ENCODE measurements at regions not wholly inside any gene's neighbourhood (a gene's known extent, or its start where the extent isn't known, plus 50 kb on each side); places are given as distances from the start of the nearest gene placed in this dataset.
"Not testable (repeated sequence)": the region's sequence is repeated elsewhere in the genome, so short reads cannot be mapped to it uniquely, and the experiment has no call there.

DNA sequence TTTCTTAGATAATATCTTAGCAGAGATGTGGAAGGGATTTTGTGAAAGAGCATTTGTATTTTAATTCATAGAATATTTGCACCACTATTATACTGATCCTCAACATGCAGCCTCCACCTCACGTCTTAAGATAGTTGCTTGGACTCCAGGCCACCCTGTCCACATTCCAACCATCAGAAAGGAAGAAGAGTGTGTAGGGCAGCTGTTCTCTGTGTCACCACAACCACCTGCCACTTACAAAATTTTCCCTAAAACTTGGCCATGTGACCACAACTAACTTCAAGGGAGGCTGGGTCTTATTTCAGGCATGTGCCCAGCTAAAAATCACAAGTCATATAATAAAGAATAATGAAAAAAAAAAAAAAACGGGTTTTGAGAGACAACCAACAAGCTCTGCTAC is 528.1 kb downstream of the RAB28 start:
- no peak for DNase-seq (ENCODE audit: extremely low read depth in 1 of 2, low read depth in 1 of 2)

DNA sequence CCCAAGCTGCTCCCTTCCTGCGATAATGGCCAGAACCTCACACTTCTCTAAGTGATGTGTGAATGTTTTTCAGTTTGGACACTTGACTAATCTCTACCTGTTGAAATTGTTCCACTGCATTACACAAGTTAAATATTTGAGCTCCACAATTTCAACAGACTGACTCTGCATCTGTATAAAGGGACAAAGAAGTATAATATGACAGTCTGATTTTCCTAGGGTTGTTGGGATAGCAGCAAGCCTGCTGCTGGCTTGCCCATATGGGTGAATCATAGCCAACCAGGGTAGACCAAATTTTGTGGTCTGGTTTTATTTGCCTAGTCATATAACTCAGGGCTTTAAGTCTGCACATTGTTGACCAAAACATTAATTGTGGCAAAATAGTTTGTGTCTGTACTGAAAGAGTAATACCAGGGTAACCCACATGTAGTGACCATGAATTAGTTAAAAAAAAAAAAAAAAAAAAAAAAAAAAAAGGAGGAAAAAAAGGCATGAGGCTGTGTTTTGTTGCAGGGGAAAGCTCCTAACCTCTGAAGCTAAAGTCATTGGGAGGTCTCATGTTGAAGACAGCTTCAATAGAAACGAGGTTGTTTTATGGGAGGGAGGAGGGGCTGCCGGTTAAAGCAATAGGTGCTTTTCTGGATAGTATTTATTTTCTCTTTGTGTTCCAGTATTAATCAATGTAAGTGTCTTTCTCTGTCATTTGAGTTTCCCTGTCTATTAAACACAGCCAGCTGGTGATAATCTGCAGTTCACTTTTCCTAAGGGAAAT is 534.2 kb downstream of the RAB28 start:
- DNase-seq (ENCODE audit: extremely low read depth in 1 of 2, low read depth in 1 of 2), result no peak

DNA sequence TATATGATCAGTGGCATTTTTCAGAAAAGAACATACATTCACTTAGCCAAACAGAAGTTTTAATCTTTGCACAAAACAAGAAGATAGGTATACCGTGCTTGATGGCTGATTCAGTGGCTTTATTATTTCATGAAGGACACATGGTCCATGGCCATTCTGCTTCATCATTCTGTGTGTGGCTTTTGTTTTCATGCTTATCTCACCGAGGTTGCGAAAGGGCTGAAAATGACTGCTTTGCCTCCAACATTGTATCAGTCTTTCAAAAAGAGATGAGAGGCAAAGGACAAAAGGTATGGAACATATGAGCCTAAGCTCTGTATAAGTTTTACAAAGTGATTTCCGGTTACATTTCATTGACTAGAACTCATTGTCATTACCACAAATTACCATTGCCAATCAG is 541.1 kb downstream of the RAB28 start:
- no peak for DNase-seq (ENCODE audit: extremely low read depth in 1 of 2, low read depth in 1 of 2)

DNA sequence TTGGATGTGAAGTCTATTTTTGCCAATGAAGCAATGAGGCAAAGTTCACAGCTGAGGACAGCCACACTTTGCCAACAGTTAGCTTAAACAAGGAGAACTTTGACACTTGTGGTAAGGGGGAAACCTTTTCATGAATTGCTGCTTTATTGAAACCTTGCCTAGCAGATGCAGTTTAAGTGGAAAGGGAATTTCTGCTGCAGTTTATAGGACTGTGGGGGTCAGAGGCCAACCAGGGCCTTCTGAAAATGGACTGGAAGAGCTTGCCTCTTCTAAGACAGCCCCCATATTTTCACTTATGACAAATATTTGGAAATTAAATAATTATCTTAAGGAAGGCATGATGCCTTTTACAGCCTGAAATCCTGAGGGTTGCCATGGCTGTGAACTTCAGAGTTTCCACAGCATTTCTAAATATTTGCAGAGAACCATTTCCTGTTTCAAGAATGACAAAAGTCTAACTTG is 550.3 kb downstream of the RAB28 start:
- no peak for DNase-seq (ENCODE audit: extremely low read depth in 1 of 2, low read depth in 1 of 2)

DNA sequence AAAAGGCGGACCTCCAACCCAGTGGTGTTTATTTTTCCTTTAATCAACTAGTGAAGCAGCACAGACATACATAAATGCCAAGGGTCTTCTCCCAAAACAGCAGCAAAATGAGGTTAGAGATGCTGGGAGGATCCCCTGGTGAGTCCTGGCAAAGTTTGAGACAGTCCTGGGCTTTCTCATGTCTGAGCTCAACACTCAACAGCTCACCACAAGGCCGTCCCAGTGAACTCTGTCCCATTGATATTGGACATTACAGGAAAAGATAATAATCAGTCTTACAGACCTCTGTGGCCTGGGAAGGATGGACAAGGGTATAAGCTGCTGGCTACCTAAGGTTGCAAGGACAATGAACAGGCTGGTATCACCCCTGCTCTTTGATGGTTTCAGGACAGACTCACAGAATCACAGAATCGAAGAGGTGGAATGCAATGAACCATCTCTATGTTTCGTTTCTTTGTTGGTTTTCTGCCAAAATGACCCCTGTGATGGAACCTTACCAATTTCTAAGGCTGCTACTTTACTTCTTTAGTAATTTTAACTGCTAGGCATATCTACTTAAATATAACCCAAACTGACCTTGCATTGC is 551.8 kb downstream of the RAB28 start:
- DNase-seq (ENCODE audit: extremely low read depth in 1 of 2, low read depth in 1 of 2), result no peak

DNA sequence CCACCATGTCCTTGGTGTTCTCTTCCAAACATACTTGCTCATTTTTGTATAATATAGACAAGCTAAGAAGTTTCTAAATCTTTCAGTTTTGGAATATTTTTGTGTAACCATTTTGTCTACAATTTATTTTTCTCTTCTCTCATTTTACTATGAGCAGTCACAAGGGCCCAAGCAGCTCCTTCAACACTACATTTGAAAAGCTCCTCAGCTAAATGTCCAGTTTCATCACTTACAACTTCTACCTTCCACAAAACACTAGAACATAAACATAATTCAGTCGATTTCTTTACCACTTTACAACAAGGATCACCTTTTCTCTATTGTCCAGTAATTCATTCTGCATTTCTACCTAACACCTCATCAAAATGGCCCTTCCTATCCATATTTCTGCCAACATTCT is 554.4 kb downstream of the RAB28 start:
- no peak for DNase-seq (ENCODE audit: extremely low read depth in 1 of 2, low read depth in 1 of 2)

DNA sequence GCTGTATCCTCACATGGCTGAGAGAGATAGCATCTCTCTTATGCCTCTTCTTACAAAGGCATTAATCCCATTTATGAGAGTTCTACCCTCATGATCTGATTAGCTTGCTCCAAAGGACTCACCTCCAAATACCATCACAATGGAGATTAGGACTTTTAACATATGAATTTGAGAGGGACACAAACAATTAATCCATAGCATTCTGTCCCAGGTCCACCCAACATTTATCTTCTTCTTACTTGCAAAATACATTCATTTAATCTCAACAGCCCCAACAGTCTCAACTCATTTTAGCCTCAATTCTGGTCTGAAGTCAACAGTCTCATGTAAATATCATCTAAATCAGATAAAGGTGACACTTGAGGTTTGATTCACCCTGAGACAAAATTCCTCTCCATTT is 555.4 kb downstream of the RAB28 start:
- DNase-seq (ENCODE audit: extremely low read depth in 1 of 2, low read depth in 1 of 2), result no peak

DNA sequence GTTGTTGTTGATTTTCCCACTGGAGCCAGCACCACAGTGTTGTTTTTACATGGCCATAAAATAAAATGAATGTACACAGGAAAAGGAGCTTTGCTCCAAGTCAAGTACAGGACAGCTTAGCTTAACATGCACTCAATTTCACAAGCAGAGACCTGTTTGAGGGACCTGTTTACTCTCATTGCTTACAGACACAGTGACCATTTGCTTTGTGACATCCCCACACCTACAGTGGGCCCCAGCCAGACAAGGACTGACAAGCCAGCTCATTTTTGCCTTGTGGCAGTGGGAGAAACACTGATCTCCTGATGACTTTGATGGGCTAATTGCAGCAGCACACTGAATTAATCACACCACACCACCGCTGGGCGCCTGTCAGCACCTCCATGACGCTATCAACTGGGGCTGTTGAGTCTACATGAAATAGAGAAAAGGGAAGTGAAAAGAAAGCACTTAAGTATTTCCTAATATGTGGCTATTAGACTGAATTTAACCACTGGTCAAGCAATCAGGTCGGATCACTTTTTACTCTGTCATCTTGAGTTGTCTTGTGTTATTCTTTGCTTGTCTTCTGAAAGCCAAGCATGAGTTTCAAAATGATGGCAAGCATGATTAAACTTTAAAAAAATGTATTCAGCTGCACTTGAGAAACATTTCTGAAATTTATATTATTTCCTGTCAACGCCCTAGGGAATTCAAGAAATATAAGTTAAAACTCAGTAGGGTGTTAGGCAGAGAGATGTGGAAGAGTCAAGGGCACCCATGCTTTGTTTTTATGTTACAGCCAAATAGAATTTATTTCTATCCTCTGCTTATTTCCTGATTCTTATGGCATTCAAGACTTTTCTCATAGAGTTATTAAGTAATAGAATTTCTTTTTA is 557.7 kb downstream of the RAB28 start:
- no peak for DNase-seq (ENCODE audit: extremely low read depth in 1 of 2, low read depth in 1 of 2)

DNA sequence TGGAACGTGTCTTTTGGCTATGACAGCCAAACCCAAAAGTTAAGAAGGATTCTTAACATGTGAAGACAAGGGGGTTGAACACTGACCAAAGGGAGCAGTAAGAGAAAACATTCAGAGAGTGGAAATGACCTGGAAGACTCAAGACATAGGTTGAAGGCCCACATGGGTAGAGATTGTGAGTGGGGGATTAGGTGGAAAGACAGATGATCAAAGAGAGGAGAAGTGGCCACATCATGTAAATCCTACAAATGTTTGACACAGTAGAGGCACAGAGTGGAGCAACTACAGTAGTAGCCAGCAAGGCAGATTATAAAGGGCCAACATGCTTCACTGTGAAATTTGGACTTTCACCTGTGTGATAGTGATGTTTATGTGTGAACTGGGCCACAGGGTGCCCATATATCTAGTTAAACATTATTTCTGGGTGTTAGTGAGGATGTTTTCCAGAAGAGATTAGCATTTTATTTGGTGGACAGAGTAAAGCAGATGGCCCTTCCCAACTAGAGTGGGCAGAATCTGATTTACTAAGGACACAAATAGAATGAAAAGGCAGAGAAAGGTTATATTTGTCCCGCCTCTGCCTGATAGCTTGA is 559.3 kb downstream of the RAB28 start:
- DNase-seq (ENCODE audit: extremely low read depth in 1 of 2, low read depth in 1 of 2), result no peak

DNA sequence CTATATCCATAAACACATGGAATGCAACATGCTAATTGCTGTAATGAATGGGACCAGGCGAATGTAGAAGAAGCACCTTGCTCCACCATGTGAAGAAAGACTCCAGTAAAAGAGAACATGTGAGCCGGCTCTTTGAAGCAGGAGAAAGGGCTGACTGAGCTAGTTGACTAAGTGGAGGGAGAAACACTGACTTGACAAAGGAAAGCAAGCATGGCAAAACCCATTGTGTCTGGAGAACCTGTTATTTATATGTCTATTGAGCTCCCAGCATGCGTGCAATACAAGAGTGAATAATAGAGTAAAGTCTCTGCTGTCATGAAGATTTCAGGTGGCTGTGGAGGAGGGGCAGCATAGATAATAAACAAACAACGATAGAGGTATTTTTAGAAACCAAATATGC is 559.9 kb downstream of the RAB28 start:
- no peak for DNase-seq (ENCODE audit: extremely low read depth in 1 of 2, low read depth in 1 of 2)

DNA sequence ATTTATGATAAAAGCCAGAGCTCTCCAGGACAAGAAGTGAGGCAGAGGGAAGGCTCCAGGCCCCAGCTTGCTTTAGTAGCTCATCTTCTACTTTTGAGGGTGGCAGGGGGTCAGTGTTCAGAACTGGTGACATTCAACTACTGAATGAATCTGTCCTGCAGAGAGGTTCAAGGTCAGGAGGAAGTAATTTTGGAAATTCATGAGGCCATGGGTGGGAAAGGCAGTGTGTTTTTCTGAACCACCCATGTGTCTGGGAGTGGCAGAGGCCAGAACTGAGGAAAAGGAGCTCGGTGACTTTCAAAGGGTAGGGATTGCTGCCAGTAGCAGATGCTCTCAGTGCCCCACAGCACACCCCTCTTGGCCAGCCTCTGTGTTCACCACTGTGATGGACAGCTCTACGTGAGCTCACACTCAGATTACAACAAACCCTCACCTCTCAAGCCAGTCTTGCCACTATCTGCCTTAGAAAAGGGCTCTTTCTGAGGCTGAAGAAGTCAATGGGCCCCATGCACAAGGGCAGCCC is 571.2 kb downstream of the RAB28 start:
- DNase-seq (ENCODE audit: extremely low read depth in 1 of 2, low read depth in 1 of 2), result no peak

DNA sequence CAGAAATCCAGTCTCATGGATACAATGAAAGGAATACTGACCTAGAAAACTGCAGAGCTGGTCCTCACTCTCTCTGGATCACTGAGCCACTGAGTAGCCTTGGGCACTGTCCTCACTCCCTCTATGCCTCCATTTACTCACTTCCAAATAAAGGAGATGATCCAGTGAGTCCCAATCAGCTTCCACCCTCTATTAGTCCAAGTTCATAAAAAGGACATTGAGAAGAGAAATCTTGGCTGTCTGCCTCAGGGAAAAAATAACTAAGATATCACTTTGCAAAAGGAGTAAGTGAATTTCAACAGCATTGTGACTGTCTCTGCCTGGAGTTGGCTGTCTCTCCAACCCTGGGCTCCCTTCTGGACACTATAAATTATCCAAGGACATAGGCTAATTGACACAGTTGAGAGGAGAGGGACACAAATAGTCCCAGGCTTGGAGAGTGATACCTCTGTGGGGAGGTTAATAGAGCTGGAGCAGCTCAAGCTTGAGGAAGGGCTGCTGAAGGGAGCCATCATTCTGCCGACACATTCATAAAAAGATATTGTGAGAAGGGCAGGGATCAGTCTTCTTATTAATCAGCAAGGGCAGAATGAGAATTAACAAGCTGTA is 572.3 kb downstream of the RAB28 start:
- DNase-seq (ENCODE audit: extremely low read depth in 1 of 2, low read depth in 1 of 2), result no peak

DNA sequence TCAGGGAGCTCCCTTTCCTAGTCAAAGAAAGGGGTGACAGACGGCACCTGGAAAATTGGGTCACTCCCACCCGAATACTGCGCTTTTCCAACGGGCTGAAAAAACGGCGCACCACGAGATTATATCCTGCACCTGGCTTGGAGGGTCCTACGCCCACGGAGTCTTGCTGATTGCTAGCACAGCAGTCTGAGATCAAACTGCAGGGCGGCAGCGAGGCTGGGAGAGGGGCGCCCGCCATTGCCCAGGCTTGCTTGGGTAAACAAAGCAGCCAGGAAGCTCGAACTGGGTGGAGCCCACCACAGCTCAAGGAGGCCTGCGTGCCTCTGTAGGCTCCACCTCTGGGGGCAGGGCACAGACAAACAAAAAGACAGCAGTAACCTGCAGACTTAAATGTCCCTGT is 580.5 kb downstream of the RAB28 start:
- DNase-seq (ENCODE audit: extremely low read depth in 1 of 2, low read depth in 1 of 2), result not testable (repeated sequence)

DNA sequence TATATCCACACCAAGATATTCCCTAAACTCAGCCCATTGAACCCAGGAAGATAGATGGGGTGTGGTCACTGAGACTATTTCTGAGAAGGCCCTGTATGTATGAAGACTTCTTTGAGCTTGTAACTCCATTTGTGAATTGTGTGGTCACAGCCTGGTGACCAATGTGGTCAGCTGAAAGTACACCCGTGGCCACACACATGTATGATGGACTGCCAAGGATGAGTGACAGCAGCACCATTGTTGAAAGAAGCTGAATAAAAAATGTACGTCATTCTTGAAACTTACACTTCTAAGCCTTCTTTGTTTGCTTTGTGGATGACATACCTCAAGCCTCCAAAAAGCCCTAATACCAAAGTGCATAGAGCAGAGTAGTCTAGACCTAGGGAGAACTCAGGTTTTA is 581.4 kb downstream of the RAB28 start:
- DNase-seq (ENCODE audit: extremely low read depth in 1 of 2, low read depth in 1 of 2), result no peak

DNA sequence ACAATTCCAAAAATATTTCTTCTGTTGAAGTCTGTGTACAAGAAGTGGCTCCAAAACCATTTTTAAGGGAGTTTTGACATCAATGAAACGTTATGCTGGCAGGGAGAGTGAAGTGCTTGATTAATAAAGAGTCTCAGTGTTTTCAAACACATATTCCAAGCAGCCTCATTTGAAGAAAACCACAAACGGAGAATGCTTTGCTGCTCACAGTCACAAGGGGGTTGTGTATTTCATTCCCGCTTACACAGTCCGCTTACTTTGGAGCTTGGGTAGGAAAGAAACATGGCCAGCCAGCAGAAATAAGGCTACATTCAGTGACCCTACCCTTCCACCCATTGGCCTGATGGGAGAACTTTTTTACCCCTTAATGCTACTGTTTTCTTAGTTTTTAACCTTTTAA is 586.2 kb downstream of the RAB28 start:
- no peak for DNase-seq (ENCODE audit: extremely low read depth in 1 of 2, low read depth in 1 of 2)

DNA sequence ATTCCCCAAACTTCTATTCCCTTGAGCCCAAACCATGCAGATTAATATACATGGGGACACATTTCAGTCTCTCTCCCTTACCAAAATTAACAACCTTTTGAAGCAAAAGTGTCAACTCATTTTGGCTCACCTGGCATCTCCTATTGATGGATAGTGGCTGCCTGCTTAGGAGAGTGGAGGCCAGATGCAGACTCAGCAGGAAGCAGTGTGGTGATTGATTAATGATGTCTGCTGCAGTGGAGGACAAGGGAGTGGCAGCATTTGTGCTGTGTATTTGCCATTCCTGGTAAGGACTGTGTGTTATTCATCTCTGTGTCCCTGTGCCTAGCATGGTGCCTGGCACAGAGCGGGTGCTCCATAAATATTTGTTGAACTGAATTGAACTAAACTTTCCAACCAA is 590.1 kb downstream of the RAB28 start:
- DNase-seq (ENCODE audit: extremely low read depth in 1 of 2, low read depth in 1 of 2), result no peak

DNA sequence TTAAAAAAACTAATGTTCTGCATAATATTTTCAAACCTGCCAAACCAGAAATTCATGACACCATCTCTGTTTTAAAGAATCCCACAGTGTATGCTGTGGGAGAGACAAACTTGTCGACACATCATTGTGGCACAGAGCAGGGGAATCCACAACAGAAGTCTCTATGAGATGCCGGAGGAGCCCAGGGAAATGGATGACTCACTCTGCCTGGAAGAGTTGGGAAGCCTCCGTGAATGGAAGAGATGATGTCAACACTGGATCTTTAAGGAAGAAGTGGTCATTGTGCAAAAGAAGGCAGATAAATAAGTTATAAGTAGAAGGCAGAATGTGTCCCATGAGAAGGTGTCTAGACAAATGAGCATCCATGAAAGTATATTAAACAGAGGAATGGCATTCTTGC is 595.1 kb downstream of the RAB28 start:
- no peak for DNase-seq (ENCODE audit: extremely low read depth in 1 of 2, low read depth in 1 of 2)

DNA sequence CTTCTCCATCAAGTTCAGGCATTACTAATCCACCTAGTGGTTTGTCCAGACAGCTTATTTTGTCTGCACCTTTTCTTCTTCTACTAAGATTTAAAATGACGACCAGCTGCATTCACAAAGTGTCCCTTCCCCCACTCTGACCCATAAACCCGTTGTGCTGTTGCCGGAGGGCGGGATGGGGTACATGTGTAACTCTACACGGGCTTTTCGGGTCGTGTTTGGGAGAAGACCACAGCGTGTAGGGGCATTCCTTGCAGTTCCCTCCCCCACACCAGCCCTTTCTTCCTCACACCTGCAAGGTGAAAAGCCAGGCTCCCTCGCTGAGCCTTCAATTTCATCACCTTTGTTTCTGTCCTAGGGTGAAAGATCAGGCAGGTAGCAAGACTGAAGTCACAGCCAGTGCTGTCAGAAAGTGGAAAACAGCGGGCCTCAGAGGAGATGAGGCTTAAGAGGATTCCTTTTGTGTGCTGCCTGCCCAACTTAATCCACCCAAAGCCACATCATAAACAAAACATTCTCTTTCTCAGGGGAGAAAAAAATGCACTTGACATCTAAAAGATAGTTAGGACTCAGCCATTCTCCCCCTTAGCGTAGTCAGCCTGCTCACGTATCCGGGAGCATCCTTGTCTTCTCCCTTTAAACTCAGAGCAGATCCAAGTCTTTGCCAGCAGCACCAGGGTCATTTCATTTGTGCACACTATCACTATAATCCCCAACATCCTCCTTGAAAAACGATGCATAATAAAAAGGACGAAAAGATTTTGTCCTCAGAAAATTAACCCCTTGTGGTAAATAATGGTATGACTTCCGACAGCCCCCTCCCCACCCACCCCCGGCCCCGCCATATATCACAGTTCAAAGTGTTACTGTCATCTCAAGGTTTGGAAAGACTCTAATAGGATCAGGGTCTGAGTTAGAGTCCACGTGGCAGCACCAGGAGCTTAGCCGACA is 599.0 kb downstream of the RAB28 start:
- no peak for DNase-seq (ENCODE audit: extremely low read depth in 1 of 2, low read depth in 1 of 2)

DNA sequence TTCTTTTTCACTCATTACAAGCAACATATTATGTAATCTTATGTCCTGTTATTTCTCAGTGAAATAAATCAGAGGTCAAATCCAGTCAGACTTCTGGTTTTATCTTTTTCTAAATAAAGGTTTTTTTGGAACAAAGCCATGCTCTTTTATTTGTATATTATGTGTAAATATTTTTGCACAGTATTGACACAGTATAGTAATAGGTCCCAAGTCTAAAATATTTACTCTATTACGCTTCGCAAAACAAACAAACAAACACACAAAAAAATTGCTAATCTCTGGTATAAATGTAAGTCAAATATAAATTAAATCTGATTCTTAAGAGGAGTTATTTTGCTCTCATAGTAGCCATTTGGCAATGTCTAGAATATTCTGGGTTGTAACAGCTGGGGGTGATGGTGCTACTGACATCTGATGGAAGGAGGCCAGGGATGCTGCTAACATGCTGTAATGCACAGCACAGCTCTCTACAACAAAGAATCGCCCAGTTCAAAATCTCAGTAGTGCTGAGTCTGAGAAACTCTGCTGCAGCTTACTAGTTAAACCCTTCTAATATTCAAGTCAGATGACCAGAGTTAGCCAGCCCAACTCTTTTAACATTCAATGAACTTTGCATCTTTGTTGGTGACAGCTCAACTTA is 602.1 kb downstream of the RAB28 start:
- DNase-seq (ENCODE audit: extremely low read depth in 1 of 2, low read depth in 1 of 2), result no peak
